ENCODE measurements at regions not wholly inside any gene's neighbourhood (a gene's known extent, or its start where the extent isn't known, plus 50 kb on each side); places are given as distances from the start of the nearest gene placed in this dataset.
"Not testable (repeated sequence)": the region's sequence is repeated elsewhere in the genome, so short reads cannot be mapped to it uniquely, and the experiment has no call there.

GRCh38 chr6:135555550-135555949, 58.0 kb upstream of the AHI1 start:
- Mint-ChIP-seq H3K27me3 (ENCODE audit: low read depth) (peaks cover 7% of the 10 kb centered on the region), H3K4me1 (ENCODE audit: low read depth) (peaks cover 5% of the 10 kb centered on the region), H3K36me3 (ENCODE audit: low read depth) (no peaks in the 10 kb centered on the region), H3K9me3 (ENCODE audit: insufficient read depth) (no peaks in the 10 kb centered on the region), H3K27ac (no peak overlapping the region), H3K4me3 (no peak overlapping the region)
- DNase-seq = no peak
- ChIA-PET CTCF (interaction anchor here (0.9 to 2.8 kb wide), 5 partner anchors 8 to 19 kb away, joined by 3 to 12 read pairs (median 4); no protein-coding TSS in a partner anchor), POLR2A (interaction anchor here (0.5 kb wide), 1 partner anchor 1657 kb away, joined by 3 read pairs; no protein-coding TSS in a partner anchor)
- ATAC-seq = no peak

DNA sequence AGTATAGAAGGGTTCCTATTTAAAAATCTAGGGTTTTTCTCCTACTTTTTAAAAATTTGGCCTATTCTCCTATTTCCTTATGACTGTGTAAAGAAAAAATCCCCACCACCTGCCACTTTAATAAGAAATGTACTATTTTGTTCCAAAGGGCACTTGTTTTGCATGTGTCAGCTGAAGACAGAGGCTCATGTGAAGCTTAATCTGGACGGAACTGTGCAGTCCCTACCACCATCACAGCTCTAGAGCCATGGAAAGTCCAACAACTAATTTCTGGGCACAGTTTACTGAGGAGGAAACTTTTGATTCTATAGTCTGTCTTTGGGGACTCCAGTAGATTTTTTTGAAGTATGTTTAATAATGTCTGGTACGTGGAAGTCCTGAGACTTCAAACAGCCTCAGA, 60.0 kb upstream of the AHI1 start:
- ChIA-PET POLR2A (no interaction called here), CTCF (interaction anchor here (0.8 to 2.8 kb wide), 2 partner anchors 11 to 22 kb away, joined by 4 to 12 read pairs; no protein-coding TSS in a partner anchor)
- Mint-ChIP-seq H3K9me3 (ENCODE audit: insufficient read depth) (peaks cover 5% of the 10 kb centered on the region), H3K4me3 (no peak overlapping the region), H3K27me3 (ENCODE audit: low read depth) (peaks cover 6% of the 10 kb centered on the region), H3K27ac (no peak overlapping the region), H3K36me3 (ENCODE audit: low read depth) (peaks cover 9% of the 10 kb centered on the region), H3K4me1 (ENCODE audit: low read depth) (peaks cover 22% of the 10 kb centered on the region)
- no peak for DNase-seq
- ATAC-seq = no peak

DNA sequence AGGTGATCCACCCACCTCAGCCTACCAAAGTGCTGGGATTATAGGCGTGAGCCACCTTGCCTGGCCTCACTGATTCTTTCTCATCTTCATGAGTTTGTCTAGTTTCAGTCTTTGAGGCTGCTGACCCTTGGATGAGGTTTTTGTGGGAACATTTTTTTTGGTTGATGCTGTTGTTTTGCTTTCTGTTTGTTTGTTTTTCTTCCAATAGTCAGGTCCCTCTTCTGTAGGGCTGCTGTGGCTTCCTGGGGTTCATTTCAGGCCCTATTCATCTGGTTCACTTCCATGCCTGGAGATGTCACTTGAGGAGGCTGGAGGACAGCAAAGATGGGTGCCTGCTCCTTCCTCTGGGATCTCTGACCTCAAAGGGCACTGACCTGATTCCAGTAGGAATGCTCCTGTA, 68.1 kb upstream of the AHI1 start:
- H3K27ac Mint-ChIP-seq; POLR2A ChIA-PET; H3K27me3 Mint-ChIP-seq (ENCODE audit: low read depth); H3K4me3 Mint-ChIP-seq; DNase-seq: not testable (repeated sequence)
- peaks cover 67% of the 10 kb centered on the region for H3K4me1 Mint-ChIP-seq (ENCODE audit: low read depth)
- peaks cover 45% of the 10 kb centered on the region for H3K36me3 Mint-ChIP-seq (ENCODE audit: low read depth)
- H3K9me3 Mint-ChIP-seq (ENCODE audit: insufficient read depth) = peaks cover 14% of the 10 kb centered on the region
- peak; percentile 31 for ATAC-seq
- CTCF ChIA-PET = interaction anchor here (2.3 kb wide), 1 partner anchor 30 kb away, joined by 9 read pairs; no protein-coding TSS in a partner anchor

GRCh38 chr6:135566311-135567068, 69.0 kb upstream of the AHI1 start:
- peaks cover 60% of the 10 kb centered on the region for H3K4me1 Mint-ChIP-seq (ENCODE audit: low read depth)
- DNase-seq (no peak), ATAC-seq (no peak)
- CTCF ChIA-PET = interaction anchor here (2.3 kb wide), 1 partner anchor 30 kb away, joined by 9 read pairs; no protein-coding TSS in a partner anchor
- H3K4me3 Mint-ChIP-seq = no peak overlapping the region
- H3K27ac Mint-ChIP-seq = peak overlapping the region; percentile 62
- no peaks in the 10 kb centered on the region for H3K27me3 Mint-ChIP-seq (ENCODE audit: low read depth)
- POLR2A ChIA-PET = no interaction called here
- peaks cover 50% of the 10 kb centered on the region for H3K36me3 Mint-ChIP-seq (ENCODE audit: low read depth)
- peaks cover 18% of the 10 kb centered on the region for H3K9me3 Mint-ChIP-seq (ENCODE audit: insufficient read depth)

- DNase-seq (no peak), ATAC-seq (no peak)
- H3K9me3 Mint-ChIP-seq (ENCODE audit: insufficient read depth) = peaks cover 13% of the 10 kb centered on the region
- ChIA-PET POLR2A (no interaction called here), CTCF (interaction anchor here (1.1 to 2.8 kb wide), 6 partner anchors 10 to 32 kb away, joined by 3 to 19 read pairs (median 4); no protein-coding TSS in a partner anchor)
- no peaks in the 10 kb centered on the region for H3K27me3 Mint-ChIP-seq (ENCODE audit: low read depth)
- H3K36me3 Mint-ChIP-seq (ENCODE audit: low read depth) = peaks cover 46% of the 10 kb centered on the region
- H3K27ac Mint-ChIP-seq = peak overlapping the region; percentile 71
- H3K4me1 Mint-ChIP-seq (ENCODE audit: low read depth) = peaks cover 50% of the 10 kb centered on the region
- no peak overlapping the region for H3K4me3 Mint-ChIP-seq
These were observed 70.0 kb upstream of the AHI1 start for GRCh38 chr6:135567375-135568083.

DNA sequence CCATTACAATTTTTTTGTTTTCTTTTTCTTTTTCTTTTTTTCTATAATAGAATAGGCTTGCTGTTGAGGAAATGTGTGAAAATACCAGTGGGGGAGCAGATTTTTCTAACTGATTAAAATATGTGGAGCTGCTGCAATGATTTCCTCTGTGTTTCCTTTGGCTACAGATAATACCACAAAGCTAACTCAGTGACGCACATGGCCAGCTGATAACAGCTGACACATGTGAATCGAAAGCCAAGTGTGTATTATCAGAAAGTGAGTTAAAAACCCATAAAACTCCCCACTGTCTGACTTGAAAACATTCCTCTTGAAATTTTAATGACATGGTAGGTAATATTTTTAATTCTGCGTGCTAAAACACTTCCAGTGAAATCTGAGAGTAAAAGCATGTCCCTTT, 70.8 kb upstream of the AHI1 start:
- H3K9me3 Mint-ChIP-seq (ENCODE audit: insufficient read depth) = peaks cover 9% of the 10 kb centered on the region
- H3K4me3 Mint-ChIP-seq = peak overlapping the region; percentile 10
- ATAC-seq = peak; percentile 82
- H3K27me3 Mint-ChIP-seq (ENCODE audit: low read depth) = no peaks in the 10 kb centered on the region
- peak; percentile 73 for DNase-seq
- H3K36me3 Mint-ChIP-seq (ENCODE audit: low read depth) = peaks cover 39% of the 10 kb centered on the region
- ChIA-PET CTCF (interaction anchor here (0.5 to 2.8 kb wide), 9 partner anchors 9 to 56 kb away, joined by 3 to 19 read pairs (median 4); no protein-coding TSS in a partner anchor), POLR2A (interaction anchor here (0.6 kb wide), 1 partner anchor 15 kb away, joined by 3 read pairs; no protein-coding TSS in a partner anchor)
- peak overlapping the region; percentile 76 for H3K27ac Mint-ChIP-seq
- peaks cover 50% of the 10 kb centered on the region for H3K4me1 Mint-ChIP-seq (ENCODE audit: low read depth)

DNA sequence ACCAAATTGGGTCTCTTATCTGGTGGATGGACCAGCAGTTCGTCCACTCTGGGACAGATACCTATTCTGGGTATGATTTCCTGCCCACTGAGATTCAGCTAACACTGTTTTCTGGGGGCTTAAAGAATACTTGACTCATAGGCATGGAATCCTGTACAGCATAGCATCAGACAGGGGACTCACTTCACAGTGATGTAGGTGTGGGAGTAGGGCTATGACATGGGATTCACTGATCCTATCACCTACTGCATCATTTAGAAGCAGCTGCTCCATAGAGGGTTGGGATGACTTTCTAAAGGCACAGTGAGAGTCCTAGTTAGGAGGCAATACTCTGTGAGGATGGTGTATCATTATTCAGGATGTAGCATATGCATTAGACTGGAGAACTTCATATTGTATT, 74.5 kb upstream of the AHI1 start:
- peaks cover 4% of the 10 kb centered on the region for H3K9me3 Mint-ChIP-seq (ENCODE audit: insufficient read depth)
- POLR2A ChIA-PET = no interaction called here
- peaks cover 28% of the 10 kb centered on the region for H3K36me3 Mint-ChIP-seq (ENCODE audit: low read depth)
- H3K27me3 Mint-ChIP-seq (ENCODE audit: low read depth) = no peaks in the 10 kb centered on the region
- CTCF ChIA-PET = no interaction called here
- DNase-seq = no peak
- peaks cover 37% of the 10 kb centered on the region for H3K4me1 Mint-ChIP-seq (ENCODE audit: low read depth)
- no peak overlapping the region for H3K27ac Mint-ChIP-seq
- no peak overlapping the region for H3K4me3 Mint-ChIP-seq
- no peak for ATAC-seq

DNA sequence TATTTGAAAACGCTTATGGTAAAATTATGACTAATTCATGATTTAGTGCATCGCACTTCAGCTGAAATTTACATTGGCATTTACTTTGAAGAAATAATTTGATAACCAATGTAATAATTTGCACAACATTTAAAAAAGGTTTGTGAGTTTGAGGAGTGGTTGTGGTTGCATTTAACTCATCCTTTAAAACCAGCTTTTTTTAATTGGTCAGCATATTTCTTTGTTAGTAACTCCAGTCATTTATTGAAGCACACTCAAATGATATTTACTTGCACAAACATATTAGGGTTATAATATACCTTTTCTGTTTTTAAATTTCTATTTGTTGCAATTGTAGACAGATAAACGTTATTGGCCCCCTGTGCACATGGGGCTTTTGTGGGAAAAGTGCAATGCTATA, 78.1 kb upstream of the AHI1 start:
- DNase-seq (no peak), ATAC-seq (no peak)
- no peak overlapping the region for H3K27ac Mint-ChIP-seq
- ChIA-PET POLR2A (no interaction called here), CTCF (interaction anchor here (1.6 kb wide), 1 partner anchor 40 kb away, joined by 6 read pairs; no protein-coding TSS in a partner anchor)
- no peaks in the 10 kb centered on the region for H3K27me3 Mint-ChIP-seq (ENCODE audit: low read depth)
- peaks cover 9% of the 10 kb centered on the region for H3K9me3 Mint-ChIP-seq (ENCODE audit: insufficient read depth)
- peaks cover 18% of the 10 kb centered on the region for H3K4me1 Mint-ChIP-seq (ENCODE audit: low read depth)
- H3K36me3 Mint-ChIP-seq (ENCODE audit: low read depth) = peaks cover 17% of the 10 kb centered on the region
- H3K4me3 Mint-ChIP-seq = no peak overlapping the region

DNA sequence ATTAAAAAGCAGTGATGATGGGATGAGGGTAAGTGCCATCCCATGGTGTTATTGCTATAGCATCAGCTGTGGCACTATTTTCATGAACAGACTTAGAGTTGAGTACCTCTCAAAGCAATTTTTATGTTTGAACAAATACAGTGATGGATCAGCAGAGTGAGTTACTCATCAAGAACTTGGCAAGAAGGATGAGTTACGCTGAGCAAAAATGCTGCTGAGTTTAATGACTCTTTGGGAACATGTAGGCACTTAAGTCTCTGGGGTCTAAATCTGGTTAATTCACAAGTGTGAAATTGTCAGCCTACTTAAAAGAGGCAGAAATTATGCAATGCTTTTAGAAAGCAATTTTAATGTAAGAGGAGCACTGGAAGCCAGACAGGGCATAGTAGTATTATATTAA, 78.5 kb upstream of the AHI1 start:
- no peaks in the 10 kb centered on the region for H3K27me3 Mint-ChIP-seq (ENCODE audit: low read depth)
- H3K4me3 Mint-ChIP-seq = no peak overlapping the region
- no peak overlapping the region for H3K27ac Mint-ChIP-seq
- ATAC-seq (no peak), DNase-seq (no peak)
- POLR2A ChIA-PET = no interaction called here
- peaks cover 18% of the 10 kb centered on the region for H3K4me1 Mint-ChIP-seq (ENCODE audit: low read depth)
- H3K9me3 Mint-ChIP-seq (ENCODE audit: insufficient read depth) = peaks cover 6% of the 10 kb centered on the region
- peaks cover 13% of the 10 kb centered on the region for H3K36me3 Mint-ChIP-seq (ENCODE audit: low read depth)
- CTCF ChIA-PET = interaction anchor here (1.6 kb wide), 1 partner anchor 40 kb away, joined by 6 read pairs; no protein-coding TSS in a partner anchor

DNA sequence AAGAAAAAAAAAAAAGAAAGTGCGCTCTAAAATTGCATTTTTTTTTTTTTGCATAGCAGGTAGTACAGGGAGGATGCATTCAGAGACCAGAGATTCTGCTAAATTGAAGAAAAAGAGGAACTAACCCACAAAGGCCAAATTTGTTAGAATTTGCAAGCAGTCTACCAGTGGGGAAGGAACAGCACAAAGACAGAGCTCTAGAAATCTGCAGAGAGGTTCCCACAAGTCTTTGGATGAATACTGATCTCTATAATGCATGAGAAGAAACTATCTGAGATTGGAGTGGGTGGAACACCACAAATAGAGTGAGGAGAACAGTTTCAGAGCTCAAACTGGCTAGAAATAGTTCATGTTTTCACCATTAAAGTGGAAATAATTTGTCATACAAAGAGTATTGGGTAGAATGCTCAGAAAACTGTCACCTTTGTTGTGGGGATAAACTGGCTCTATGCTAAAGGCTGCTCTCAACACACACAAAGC, 79.6 kb upstream of the AHI1 start:
- ATAC-seq = peak; percentile 78
- H3K27ac Mint-ChIP-seq = no peak overlapping the region

GRCh38 chr6:135578976-135579375, 81.4 kb upstream of the AHI1 start:
- CTCF ChIA-PET = no interaction called here
- H3K36me3 Mint-ChIP-seq (ENCODE audit: low read depth) = peaks cover 14% of the 10 kb centered on the region
- DNase-seq = no peak
- POLR2A ChIA-PET = no interaction called here
- no peaks in the 10 kb centered on the region for H3K27me3 Mint-ChIP-seq (ENCODE audit: low read depth)
- no peak overlapping the region for H3K27ac Mint-ChIP-seq
- peaks cover 10% of the 10 kb centered on the region for H3K9me3 Mint-ChIP-seq (ENCODE audit: insufficient read depth)
- peaks cover 31% of the 10 kb centered on the region for H3K4me1 Mint-ChIP-seq (ENCODE audit: low read depth)
- ATAC-seq = no peak
- H3K4me3 Mint-ChIP-seq = no peak overlapping the region

More for the DNA sequence above, 79.6 kb upstream of the AHI1 start:
- no peak for DNase-seq
- CTCF ChIA-PET = interaction anchor here (1.0 to 1.7 kb wide), 3 partner anchors 9 to 42 kb away, joined by 3 to 6 read pairs (median 3); no protein-coding TSS in a partner anchor
- Mint-ChIP-seq H3K27me3 (ENCODE audit: low read depth) (no peaks in the 10 kb centered on the region), H3K4me3 (no peak overlapping the region), H3K4me1 (ENCODE audit: low read depth) (peaks cover 22% of the 10 kb centered on the region), H3K36me3 (ENCODE audit: low read depth) (peaks cover 12% of the 10 kb centered on the region), H3K9me3 (ENCODE audit: insufficient read depth) (peaks cover 6% of the 10 kb centered on the region)
- POLR2A ChIA-PET = no interaction called here

All from activated CD8-positive, alpha-beta T cell treated with anti-CD3 and anti-CD28 coated beads, Interleukin-2, amount 10 ng/mL, durations not matched to agents 7 days and 5 days (primary cell).